CD4-positive, CD25-positive, alpha-beta regulatory T cell (primary cell): ENCODE measurements at regions not wholly inside any gene's neighbourhood (a gene's known extent, or its start where the extent isn't known, plus 50 kb on each side); places are given as distances from the start of the nearest gene placed in this dataset.
"Not testable (repeated sequence)": the region's sequence is repeated elsewhere in the genome, so short reads cannot be mapped to it uniquely, and the experiment has no call there.

Source experiments
- ATAC-seq, 2 donors: fragments of 150-1000 bp; cut with Tn5 transposase; one replicate each; pipeline ENCODE4 v1.10.0; 2021; ENCODE audit warnings: low read depth in 2 of 2, moderate number of reproducible peaks in 2 of 2, moderate library complexity in 1 of 2
- DNase-seq, 3 donors: peaks; one replicate each; pipeline versions ENCODE4 v3.0.0 to v3.0.0-alpha.2; 2012 to 2022; ENCODE audit warnings: mixed read lengths in 1 of 3
- H3K27ac ChIP-seq: one replicate; pipeline ENCODE4 v1.7.0; 2013; ENCODE audit warnings: mild to moderate bottlenecking, low read length; ENCODE audit not compliant: insufficient read depth, poor library complexity, severe bottlenecking
- H3K27me3 ChIP-seq: one replicate; pipeline ENCODE4 v1.7.0; 2013; ENCODE audit warnings: low read length; ENCODE audit not compliant: control insufficient read depth, insufficient read depth
- H3K36me3 ChIP-seq: one replicate; pipeline ENCODE4 v1.7.0; 2013; ENCODE audit warnings: mild to moderate bottlenecking, low read length, moderate library complexity; ENCODE audit not compliant: control insufficient read depth, insufficient read depth
- H3K4me1 ChIP-seq: 2 replicates; pipeline ENCODE4 v1.7.0; 2013; ENCODE audit warnings: mild to moderate bottlenecking, low read length; ENCODE audit not compliant: insufficient read depth, control insufficient read depth, poor library complexity, severe bottlenecking
- H3K4me3 ChIP-seq: one replicate; pipeline ENCODE4 v1.7.0; 2013; ENCODE audit warnings: low read depth, mild to moderate bottlenecking, low read length, moderate library complexity
- H3K9me3 ChIP-seq, 2 experiments: 1 replicate in 1 of 2; 2 replicates in 1 of 2; pipeline ENCODE4 v1.7.0; 2013; ENCODE audit warnings: low read length in 2 of 2, mild to moderate bottlenecking in 1 of 2, moderate library complexity in 1 of 2; ENCODE audit not compliant: control insufficient read depth in 2 of 2
- H3K27ac Mint-ChIP-seq, 3 donors: one replicate each; pipeline ENCODE4 v1.8.0; 2020 to 2022; ENCODE audit warnings: mild to moderate bottlenecking in 3 of 3, mixed read lengths in 3 of 3, moderate library complexity in 2 of 3
- H3K27me3 Mint-ChIP-seq: one replicate; pipeline ENCODE4 v1.8.0; 2022; ENCODE audit warnings: mild to moderate bottlenecking, mixed read lengths
- H3K36me3 Mint-ChIP-seq: one replicate; pipeline ENCODE4 v1.8.0; 2020; ENCODE audit warnings: mixed read lengths
- H3K4me1 Mint-ChIP-seq, 4 donors: one replicate each; pipeline ENCODE4 v1.8.0; 2020 to 2022; ENCODE audit warnings: mixed read lengths in 4 of 4, mild to moderate bottlenecking in 1 of 4
- H3K4me3 Mint-ChIP-seq, 4 donors: one replicate each; pipeline ENCODE4 v1.8.0; 2020 to 2022; ENCODE audit warnings: mild to moderate bottlenecking in 4 of 4, mixed read lengths in 4 of 4, moderate library complexity in 3 of 4
- H3K9me3 Mint-ChIP-seq, 7 donors: one replicate each; pipeline ENCODE4 v1.8.0; 2020 to 2022; ENCODE audit warnings: mixed read lengths in 7 of 7, mild to moderate bottlenecking in 3 of 7, moderate library complexity in 2 of 7

DNA sequence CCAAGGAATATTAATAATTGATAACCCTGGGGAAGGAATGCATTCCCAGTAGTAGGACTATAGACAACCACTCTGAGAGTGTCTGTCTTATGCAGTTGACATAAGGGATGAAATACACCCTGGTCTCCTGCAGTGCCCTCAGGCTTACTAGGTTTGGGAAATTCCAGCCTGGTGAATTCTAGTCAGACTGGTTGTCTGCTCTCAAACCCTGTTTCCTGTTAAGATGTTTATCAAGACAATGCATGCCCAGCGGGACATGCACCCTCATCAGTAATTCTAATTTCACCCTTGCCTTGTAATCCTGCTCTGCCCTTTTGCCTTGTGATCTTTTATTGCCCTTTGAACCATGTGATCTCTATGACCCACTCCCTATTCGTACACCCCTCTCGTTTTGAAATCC lies 886.0 kb upstream of the MDGA2 start:
- not testable (repeated sequence) for DNase-seq, H3K27ac Mint-ChIP-seq, H3K4me3 ChIP-seq, H3K27me3 ChIP-seq, H3K27ac ChIP-seq, H3K27me3 Mint-ChIP-seq, ATAC-seq, H3K4me1 ChIP-seq, H3K9me3 ChIP-seq, H3K4me1 Mint-ChIP-seq, H3K36me3 ChIP-seq, H3K36me3 Mint-ChIP-seq, H3K4me3 Mint-ChIP-seq
- peaks cover 0 to 19% (median 7%) of the 10 kb centered on the region in 7 donors for H3K9me3 Mint-ChIP-seq

DNA sequence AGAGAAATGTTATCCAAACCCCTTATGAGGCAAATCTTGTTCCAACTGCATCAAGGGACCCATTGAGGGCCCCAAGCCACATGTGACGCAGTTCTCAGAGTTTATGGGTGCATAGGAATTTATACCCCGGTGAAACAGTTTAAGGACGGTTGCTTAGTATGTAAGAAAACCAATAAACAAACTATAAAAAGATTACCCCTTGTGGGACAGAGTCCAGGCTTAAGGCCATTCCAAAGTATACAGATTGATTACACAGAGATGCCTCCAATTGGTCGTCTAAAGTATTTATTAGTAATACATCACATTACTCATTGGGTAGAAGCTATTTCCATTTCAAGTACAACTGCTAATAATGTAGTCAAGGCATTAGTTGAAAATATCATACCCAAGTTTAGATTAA lies 885.0 kb upstream of the MDGA2 start:
- Mint-ChIP-seq H3K27me3 (no peaks in the 10 kb centered on the region), H3K27ac (peak overlapping the region in 1 of 3 donors; percentile 20), H3K9me3 (peaks cover 0 to 19% (median 7%) of the 10 kb centered on the region in 7 donors), H3K4me3 (no peak overlapping the region), H3K4me1 (no peaks in the 10 kb centered on the region), H3K36me3 (no peaks in the 10 kb centered on the region)
- H3K4me3 ChIP-seq, result no peak overlapping the region
- H3K4me1 ChIP-seq, result no peaks in the 10 kb centered on the region
- H3K27ac ChIP-seq, result no peak overlapping the region
- ATAC-seq, result no peak
- no peaks in the 10 kb centered on the region for H3K36me3 ChIP-seq
- H3K9me3 ChIP-seq, result peaks cover 0 to 2% of the 10 kb centered on the region in 2 experiments
- DNase-seq, result no peak
- no peaks in the 10 kb centered on the region for H3K27me3 ChIP-seq

- DNase-seq, result no peak
- Mint-ChIP-seq H3K36me3 (no peaks in the 10 kb centered on the region), H3K27me3 (no peaks in the 10 kb centered on the region), H3K27ac (no peak overlapping the region), H3K4me3 (no peak overlapping the region), H3K4me1 (no peaks in the 10 kb centered on the region), H3K9me3 (peaks cover 0 to 13% (median 4%) of the 10 kb centered on the region in 7 donors)
- H3K4me1 ChIP-seq, result no peaks in the 10 kb centered on the region
- no peak overlapping the region for H3K4me3 ChIP-seq
- no peaks in the 10 kb centered on the region for H3K9me3 ChIP-seq
- H3K27me3 ChIP-seq, result no peaks in the 10 kb centered on the region
- ATAC-seq, result no peak
- H3K27ac ChIP-seq, result no peak overlapping the region
- no peaks in the 10 kb centered on the region for H3K36me3 ChIP-seq
Measured at GRCh38 chr14:48553443-48553842, 878.0 kb upstream of the MDGA2 start.

DNA sequence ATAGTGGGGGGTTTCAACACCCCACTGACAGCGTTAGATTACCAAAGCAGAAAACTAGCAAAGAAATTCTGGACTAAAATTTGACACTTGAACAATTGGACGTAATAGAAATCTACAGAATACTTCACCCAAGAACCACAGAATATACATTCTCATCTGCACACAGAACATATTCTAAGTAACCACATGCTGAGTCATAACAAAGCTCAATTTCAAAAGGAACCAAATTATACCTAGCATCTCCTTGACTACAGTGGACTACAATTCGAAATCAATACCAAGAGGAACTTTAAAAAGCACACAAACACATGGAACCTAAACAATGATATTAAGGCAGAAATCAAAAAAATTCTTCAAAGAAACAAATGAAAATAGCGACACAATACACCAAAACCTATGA lies 871.6 kb upstream of the MDGA2 start:
- Mint-ChIP-seq H3K36me3 (no peaks in the 10 kb centered on the region), H3K27ac (no peak overlapping the region), H3K4me1 (no peaks in the 10 kb centered on the region), H3K9me3 (peaks cover 4 to 13% (median 8%) of the 10 kb centered on the region in 7 donors), H3K4me3 (no peak overlapping the region), H3K27me3 (no peaks in the 10 kb centered on the region)
- H3K9me3 ChIP-seq, result peaks cover 0 to 5% of the 10 kb centered on the region in 2 experiments
- H3K4me1 ChIP-seq, result no peaks in the 10 kb centered on the region
- H3K36me3 ChIP-seq, result no peaks in the 10 kb centered on the region
- H3K27ac ChIP-seq, result no peak overlapping the region
- H3K27me3 ChIP-seq, result no peaks in the 10 kb centered on the region
- ATAC-seq (no peak), DNase-seq (no peak)
- no peak overlapping the region for H3K4me3 ChIP-seq

DNA sequence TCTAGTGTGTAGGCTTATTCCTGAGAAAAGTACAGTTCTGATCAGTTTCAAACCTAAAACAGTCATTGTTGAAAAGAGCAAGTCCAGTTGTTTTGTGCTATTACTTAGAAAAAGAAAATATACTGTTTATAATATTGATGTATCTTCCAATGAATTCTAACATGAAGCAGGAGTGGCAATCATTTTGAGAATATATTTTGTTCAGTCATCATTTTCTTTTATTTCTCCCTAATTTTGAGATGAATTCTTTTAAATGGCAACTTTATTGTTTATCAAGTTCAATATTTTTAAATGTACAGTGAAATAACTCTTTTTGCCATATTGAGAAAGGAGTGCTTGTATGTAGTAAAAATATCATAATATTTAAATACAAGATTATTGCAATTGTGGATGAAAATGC lies 862.2 kb upstream of the MDGA2 start:
- H3K9me3 Mint-ChIP-seq, result peaks cover 0 to 5% (median 2%) of the 10 kb centered on the region in 7 donors
- no peaks in the 10 kb centered on the region for H3K27me3 Mint-ChIP-seq
- ATAC-seq, result no peak
- H3K4me3 ChIP-seq, result no peak overlapping the region
- no peak overlapping the region for H3K4me3 Mint-ChIP-seq
- no peaks in the 10 kb centered on the region for H3K36me3 ChIP-seq
- H3K36me3 Mint-ChIP-seq, result no peaks in the 10 kb centered on the region
- no peak overlapping the region for H3K27ac Mint-ChIP-seq
- no peaks in the 10 kb centered on the region for H3K9me3 ChIP-seq
- no peak for DNase-seq
- no peaks in the 10 kb centered on the region for H3K27me3 ChIP-seq
- H3K4me1 ChIP-seq, result no peaks in the 10 kb centered on the region
- no peak overlapping the region for H3K27ac ChIP-seq
- H3K4me1 Mint-ChIP-seq, result no peaks in the 10 kb centered on the region

DNA sequence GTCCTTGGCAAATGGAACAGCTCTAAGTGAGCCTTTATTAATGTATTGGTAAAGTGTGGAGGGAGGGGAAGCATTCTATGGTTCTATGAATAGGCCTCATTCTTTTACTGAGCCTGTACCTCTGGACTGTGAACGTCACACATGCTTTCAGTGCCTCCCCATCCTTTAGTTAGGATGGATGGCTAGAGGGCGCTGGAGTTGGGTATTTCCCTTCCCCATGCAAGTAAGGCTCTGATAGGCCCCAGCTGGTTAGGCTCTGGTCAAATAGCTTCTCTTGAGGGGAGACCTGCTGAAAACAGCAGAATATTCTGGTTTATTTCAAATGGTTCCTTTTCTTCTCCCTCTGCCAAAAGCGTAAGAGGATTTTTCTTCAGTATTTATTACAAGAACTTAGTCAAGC lies 860.9 kb upstream of the MDGA2 start:
- H3K9me3 Mint-ChIP-seq, result peaks cover 0 to 5% (median 3%) of the 10 kb centered on the region in 7 donors
- Histone ChIP-seq H3K4me3 (no peak overlapping the region), H3K36me3 (no peaks in the 10 kb centered on the region), H3K27ac (no peak overlapping the region), H3K9me3 (no peaks in the 10 kb centered on the region), H3K4me1 (no peaks in the 10 kb centered on the region), H3K27me3 (no peaks in the 10 kb centered on the region)
- no peak overlapping the region for H3K27ac Mint-ChIP-seq
- H3K36me3 Mint-ChIP-seq, result no peaks in the 10 kb centered on the region
- H3K4me1 Mint-ChIP-seq, result no peaks in the 10 kb centered on the region
- no peaks in the 10 kb centered on the region for H3K27me3 Mint-ChIP-seq
- ATAC-seq (no peak), DNase-seq (no peak)
- no peak overlapping the region for H3K4me3 Mint-ChIP-seq

DNA sequence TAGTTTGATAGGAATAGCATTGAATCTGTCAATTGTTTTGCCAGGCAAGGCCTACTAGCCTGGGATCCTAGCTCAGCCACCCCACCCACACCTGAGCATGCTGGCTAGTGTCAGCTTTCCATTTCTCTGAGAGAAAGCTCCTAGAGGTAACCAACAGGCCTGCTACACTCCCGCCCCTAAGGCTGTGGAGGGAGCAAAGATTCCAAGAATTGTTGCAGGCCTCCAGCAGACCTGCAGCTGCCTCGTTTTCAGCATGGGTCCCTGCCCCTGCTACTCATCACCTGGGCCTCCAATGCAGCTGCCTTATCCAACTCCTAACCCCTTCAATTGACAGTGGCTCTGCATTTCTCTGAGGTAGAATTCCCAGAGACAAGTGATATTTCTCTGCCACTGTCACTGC lies 852.4 kb upstream of the MDGA2 start:
- no peaks in the 10 kb centered on the region for H3K4me1 Mint-ChIP-seq
- Histone ChIP-seq H3K4me3 (no peak overlapping the region), H3K27ac (no peak overlapping the region), H3K9me3 (no peaks in the 10 kb centered on the region), H3K27me3 (no peaks in the 10 kb centered on the region), H3K4me1 (no peaks in the 10 kb centered on the region), H3K36me3 (no peaks in the 10 kb centered on the region)
- DNase-seq (no peak), ATAC-seq (no peak)
- H3K36me3 Mint-ChIP-seq, result no peaks in the 10 kb centered on the region
- H3K9me3 Mint-ChIP-seq, result peaks cover 0 to 11% (median 6%) of the 10 kb centered on the region in 7 donors
- no peaks in the 10 kb centered on the region for H3K27me3 Mint-ChIP-seq
- no peak overlapping the region for H3K4me3 Mint-ChIP-seq
- H3K27ac Mint-ChIP-seq, result no peak overlapping the region

DNA sequence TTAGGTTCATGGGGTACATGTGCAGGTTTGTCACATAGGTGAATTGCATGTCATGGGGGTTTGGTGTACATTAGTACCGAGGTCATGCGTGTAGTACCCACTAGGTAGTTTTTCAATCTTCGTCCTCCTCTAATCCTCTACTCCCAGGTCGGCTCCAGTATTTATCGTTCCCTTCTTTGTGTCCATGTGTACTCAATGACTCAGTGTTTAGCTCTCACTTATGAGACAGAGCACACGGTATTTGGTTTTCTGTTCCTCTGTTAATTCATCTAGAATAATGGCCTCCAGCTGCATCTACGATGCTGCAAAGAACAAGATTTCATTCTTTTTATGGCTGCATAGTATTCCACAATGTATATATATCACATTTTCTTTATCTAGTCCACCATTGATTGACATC lies 850.9 kb upstream of the MDGA2 start:
- H3K4me3 Mint-ChIP-seq, result no peak overlapping the region
- Histone ChIP-seq H3K4me3 (no peak overlapping the region), H3K9me3 (no peaks in the 10 kb centered on the region), H3K36me3 (no peaks in the 10 kb centered on the region), H3K27me3 (no peaks in the 10 kb centered on the region), H3K27ac (no peak overlapping the region), H3K4me1 (no peaks in the 10 kb centered on the region)
- DNase-seq (no peak), ATAC-seq (no peak)
- no peaks in the 10 kb centered on the region for H3K27me3 Mint-ChIP-seq
- H3K27ac Mint-ChIP-seq, result no peak overlapping the region
- no peaks in the 10 kb centered on the region for H3K4me1 Mint-ChIP-seq
- no peaks in the 10 kb centered on the region for H3K36me3 Mint-ChIP-seq
- H3K9me3 Mint-ChIP-seq, result peaks cover 0 to 11% (median 3%) of the 10 kb centered on the region in 7 donors
